ENCODE measurements at regions not wholly inside any gene's neighbourhood (a gene's known extent, or its start where the extent isn't known, plus 50 kb on each side); places are given as distances from the start of the nearest gene placed in this dataset.

- Histone ChIP-seq H3K9me3 (ENCODE audit: low read depth) (no peaks in the 10 kb centered on the region), H3K4me3 (no peak overlapping the region), H3K4me1 (ENCODE audit: low read depth) (peaks cover 10% of the 10 kb centered on the region), H3K27me3 (no peaks in the 10 kb centered on the region), H3K36me3 (no peaks in the 10 kb centered on the region), H3K27ac (no peak overlapping the region)
- DNase-seq (ENCODE audit: low read depth in 1 of 2, low spot score in 1 of 2), result no peak
- TF ChIP-seq CTCF (IDR thresholded peaks at IDR 0.05; ENCODE audit: low read depth, low read length), result no peak
Measured at GRCh38 chr3:26845194-26845593, 222.6 kb downstream of the LRRC3B start.

GRCh38 chr3:26847680-26848079, 225.1 kb downstream of the LRRC3B start:
- Histone ChIP-seq H3K27ac (no peak overlapping the region), H3K27me3 (no peaks in the 10 kb centered on the region), H3K9me3 (ENCODE audit: low read depth) (no peaks in the 10 kb centered on the region), H3K36me3 (no peaks in the 10 kb centered on the region), H3K4me1 (ENCODE audit: low read depth) (no peaks in the 10 kb centered on the region), H3K4me3 (no peak overlapping the region)
- no peak for TF ChIP-seq CTCF (IDR thresholded peaks at IDR 0.05; ENCODE audit: low read depth, low read length)
- no peak for DNase-seq (ENCODE audit: low read depth in 1 of 2, low spot score in 1 of 2)

- no peak for TF ChIP-seq CTCF (IDR thresholded peaks at IDR 0.05; ENCODE audit: low read depth, low read length)
- Histone ChIP-seq H3K9me3 (ENCODE audit: low read depth) (no peaks in the 10 kb centered on the region), H3K27ac (no peak overlapping the region), H3K4me3 (no peak overlapping the region), H3K4me1 (ENCODE audit: low read depth) (no peaks in the 10 kb centered on the region), H3K27me3 (no peaks in the 10 kb centered on the region), H3K36me3 (no peaks in the 10 kb centered on the region)
- no peak for DNase-seq (ENCODE audit: low read depth in 1 of 2, low spot score in 1 of 2)
Measured at GRCh38 chr3:26894443-26894842, 271.9 kb downstream of the LRRC3B start.

- TF ChIP-seq CTCF (IDR thresholded peaks at IDR 0.05; ENCODE audit: low read depth, low read length), result no peak
- H3K9me3 ChIP-seq (ENCODE audit: low read depth), result no peaks in the 10 kb centered on the region
- no peak overlapping the region for H3K27ac ChIP-seq
- H3K36me3 ChIP-seq, result no peaks in the 10 kb centered on the region
- H3K4me1 ChIP-seq (ENCODE audit: low read depth), result no peaks in the 10 kb centered on the region
- no peaks in the 10 kb centered on the region for H3K27me3 ChIP-seq
- no peak for DNase-seq (ENCODE audit: low read depth in 1 of 2, low spot score in 1 of 2)
- no peak overlapping the region for H3K4me3 ChIP-seq
Measured at GRCh38 chr3:26915208-26915607, 292.6 kb downstream of the LRRC3B start.

- Histone ChIP-seq H3K27ac (no peak overlapping the region), H3K27me3 (no peaks in the 10 kb centered on the region), H3K4me3 (no peak overlapping the region), H3K36me3 (no peaks in the 10 kb centered on the region), H3K4me1 (ENCODE audit: low read depth) (no peaks in the 10 kb centered on the region), H3K9me3 (ENCODE audit: low read depth) (no peaks in the 10 kb centered on the region)
- no peak for DNase-seq (ENCODE audit: low read depth in 1 of 2, low spot score in 1 of 2)
- no peak for TF ChIP-seq CTCF (IDR thresholded peaks at IDR 0.05; ENCODE audit: low read depth, low read length)
Measured at GRCh38 chr3:26920646-26921478, 298.3 kb downstream of the LRRC3B start.

Measured in cardiac muscle cell (in vitro differentiated cells and primary cell).